Hematopoietic multipotent progenitor cell treated with erythropoietin and hydrocortisone succinate and interleukin-3 and kit ligand, for 6 days (in vitro differentiated cells): ENCODE measurements at regions not wholly inside any gene's neighbourhood (a gene's known extent, or its start where the extent isn't known, plus 50 kb on each side); places are given as distances from the start of the nearest gene placed in this dataset.
A peak's percentile ranks its signal among the peaks of the same experiment; 100 is the strongest.

Experiments
- DNase-seq: peaks from one replicate; pipeline ENCODE4 v3.0.0-alpha.2; 2015

DNA sequence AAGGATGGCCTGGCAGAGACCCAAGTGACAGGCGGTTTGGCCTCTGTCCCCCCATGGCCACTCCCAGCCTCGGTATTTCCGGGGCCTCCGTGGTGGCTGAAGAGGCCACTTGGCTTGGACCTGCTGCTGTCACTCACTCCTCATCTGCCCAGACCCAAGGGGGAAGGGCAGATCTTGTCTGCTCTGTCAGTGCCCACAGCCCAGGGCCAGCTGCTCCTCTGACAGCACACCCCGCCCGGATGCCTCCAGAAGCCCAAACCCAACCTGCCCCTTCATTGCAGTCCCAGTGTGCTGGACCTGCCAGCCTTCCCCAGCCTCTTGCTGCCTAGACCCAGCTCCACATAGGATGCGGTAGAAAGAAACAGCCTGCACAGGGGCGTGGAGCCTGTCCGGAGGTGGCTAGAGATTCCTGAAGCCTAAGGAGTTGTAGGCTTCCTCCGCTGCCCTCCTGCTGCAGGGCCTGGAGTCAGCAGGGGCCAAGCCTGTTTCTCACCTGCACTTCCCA is 52.0 kb downstream of the MAGEF1 start:
- DNase-seq: no peak

DNA sequence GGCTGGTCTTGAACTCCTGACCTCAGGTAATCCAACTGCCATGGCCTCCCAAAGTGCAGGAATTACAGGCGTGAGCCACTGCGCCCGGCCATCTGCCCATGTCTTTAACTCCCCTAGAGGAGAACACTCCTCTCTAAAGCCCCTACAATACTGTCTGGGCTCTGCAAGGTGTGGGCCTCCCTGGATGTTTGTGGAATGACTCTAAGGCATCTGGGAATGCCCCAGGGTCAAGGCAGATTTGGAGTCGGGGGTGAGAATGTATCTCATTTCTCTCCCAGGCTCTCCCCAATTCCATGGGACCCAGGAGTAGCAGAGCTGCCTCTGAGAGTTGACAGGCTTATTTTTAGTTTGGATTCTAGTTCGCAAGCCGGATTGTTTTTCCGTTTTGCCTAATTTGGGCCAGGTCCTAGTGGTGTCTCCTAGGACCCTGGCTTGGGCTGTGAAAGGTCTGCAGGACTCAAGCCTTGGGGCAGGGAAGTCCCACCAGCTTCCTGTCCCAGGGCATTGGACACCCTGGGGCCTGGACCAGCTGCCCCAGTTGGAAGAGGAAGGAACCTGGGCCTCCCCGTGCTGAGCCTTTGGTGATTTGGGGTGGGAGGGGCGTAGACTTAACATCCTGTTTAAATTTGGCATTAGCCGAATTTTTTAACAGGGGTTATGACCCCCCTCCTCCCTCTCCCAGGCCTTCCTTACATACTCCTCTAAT is 53.5 kb downstream of the MAGEF1 start:
- DNase-seq: no peak

DNA sequence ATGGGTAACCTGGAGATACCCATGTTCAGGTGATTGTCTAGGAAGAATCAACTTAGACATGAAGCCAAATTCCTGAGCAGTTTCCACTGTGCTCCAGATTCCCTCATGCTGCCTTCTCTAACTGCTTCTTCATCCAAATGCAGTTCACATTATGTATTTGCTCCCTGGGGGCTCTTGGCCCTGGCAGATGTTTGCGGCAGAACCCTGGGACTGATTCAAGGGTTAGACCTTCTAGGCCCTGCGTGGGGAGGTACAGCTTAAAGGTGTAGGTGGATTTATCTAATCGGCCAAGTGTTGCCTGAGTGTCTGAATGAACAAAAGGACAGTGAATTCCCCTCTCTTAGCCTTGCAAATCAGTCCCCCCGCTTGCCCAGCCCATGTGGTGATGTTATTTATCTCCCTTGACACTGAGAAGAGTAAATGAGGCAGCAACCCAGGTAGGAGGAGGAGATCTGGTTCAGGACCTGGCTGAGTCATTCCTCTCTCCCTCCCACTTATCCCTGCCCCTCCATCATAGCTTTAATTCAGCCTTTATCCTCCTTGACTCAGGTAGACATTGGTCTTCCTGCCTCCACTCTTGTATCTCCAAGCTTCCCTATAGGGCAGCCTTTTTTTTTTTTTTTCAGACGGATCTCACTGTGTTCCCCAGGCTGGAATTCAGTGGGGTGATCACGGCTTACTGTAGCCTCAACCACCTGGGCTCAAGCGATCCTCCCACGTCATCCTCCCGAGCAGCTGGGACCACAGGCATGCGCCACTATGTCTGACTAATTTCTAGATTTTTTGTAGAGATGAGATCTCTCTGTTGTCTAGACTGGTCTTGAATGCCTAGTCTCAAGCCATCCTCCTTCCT is 54.8 kb downstream of the MAGEF1 start:
- no peak for DNase-seq

DNA sequence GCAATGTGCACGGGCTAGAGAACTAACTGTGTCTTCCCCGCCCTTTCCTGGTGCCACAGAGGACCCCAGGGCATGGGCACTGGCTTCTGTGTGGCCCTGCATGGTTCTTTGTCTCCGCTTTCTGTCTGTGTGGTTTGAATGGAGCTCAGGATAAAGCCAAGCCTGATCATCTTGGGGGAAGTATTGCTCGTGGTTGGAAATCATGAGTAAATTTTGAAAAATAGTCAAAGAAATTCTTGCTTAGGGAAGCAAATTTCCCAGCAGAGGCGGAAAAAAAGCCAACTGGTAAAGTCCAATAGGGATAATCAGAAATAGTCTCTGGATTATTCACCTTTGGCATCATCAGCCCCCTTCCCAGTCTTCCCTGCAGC is 55.4 kb downstream of the MAGEF1 start:
- DNase-seq: no peak

DNA sequence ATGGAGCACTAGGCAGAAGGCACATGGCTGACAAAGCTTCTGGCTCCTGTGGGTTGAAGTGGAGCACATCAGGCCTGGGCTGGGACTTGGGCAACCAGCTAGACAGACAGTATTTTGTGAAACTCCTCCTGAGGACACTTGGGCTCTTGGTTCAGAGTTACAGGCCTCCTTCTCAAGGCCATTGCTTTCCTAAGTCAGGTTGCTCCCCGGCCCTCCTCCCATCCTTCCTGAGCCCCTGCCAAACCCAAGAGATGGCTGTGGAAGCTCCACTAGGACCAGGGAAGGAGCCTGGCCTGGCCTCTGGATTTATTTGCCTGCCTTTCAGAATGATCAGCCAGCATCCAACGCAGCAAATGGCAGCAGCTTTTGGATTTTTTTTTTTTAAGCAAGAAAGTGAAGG is 56.3 kb downstream of the MAGEF1 start:
- DNase-seq: no peak

DNA sequence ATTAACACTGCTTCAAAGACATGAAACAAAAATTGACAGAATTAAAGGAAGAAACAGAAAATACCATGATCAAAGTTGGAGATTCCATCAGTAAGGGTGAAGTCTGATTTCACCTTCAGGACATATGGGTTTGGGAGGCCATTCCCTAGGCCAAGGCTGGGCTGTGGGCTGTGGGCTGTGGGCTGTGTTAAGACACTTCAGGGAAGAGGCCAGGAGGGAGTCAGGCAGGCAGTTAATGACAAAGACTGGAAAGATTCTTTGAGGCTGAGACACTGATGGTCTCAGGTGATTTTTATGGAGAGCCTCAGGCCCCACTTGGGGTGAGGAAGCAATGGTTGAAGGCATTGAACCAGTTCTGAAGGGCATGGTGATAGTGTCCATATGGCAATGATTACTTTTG is 57.5 kb downstream of the MAGEF1 start:
- no peak for DNase-seq

DNA sequence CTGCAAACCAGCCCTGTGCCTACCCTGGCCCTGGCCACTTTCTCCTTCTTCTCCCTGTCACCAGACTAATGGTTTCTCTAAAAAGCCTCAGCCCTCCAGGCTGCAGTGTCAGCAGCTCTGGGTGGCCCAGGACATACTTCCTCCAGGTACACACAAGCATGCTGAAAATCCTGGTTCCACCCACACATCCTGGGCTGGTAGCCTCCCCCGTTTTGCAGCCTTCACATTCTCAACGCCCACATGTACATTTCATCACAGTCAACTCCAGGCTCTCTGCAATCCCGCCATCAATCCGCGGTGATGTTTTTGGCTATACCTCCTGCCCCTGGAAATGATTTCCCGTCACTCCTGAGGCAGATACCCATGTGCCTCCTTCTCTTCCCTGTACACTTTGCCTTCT is 59.4 kb downstream of the MAGEF1 start:
- no peak for DNase-seq

DNA sequence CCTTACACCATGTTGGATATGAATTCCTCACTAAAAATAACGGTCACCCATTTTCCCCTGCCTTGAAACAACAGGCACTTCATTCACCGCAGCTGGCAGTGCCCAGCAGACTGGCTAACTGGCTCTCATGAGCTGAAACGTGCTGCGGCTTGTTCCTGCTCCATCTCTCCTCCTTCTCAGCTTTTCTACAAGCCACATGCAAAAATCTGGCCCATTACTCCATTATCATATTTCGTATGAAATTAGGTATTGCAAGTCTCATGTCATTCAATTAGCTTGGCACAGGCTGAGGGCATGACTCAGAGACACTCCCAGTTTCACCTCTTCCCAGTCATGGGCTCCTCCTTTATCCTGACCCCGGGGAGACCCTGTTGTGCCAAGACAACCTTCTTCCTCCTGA is 60.0 kb downstream of the MAGEF1 start:
- no peak for DNase-seq

DNA sequence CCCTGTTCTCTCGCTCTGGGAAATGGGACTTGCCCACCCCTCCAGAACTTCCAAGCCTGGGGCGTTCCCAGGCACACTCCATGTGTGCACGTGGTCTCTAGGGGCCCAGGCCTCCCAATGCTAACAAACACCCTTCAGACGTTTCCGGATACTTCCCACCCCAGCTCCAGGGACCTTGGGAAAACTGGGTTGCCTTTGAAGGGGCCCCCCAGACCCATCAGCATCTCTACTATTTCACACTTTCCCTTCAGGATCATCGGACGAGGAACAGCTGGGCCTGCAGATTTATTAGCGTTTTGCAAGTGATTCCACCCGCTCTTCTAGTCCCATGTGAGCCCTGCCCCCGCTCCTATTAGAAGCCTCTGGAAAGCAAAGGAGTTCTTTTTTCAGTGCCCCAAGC is 63.2 kb downstream of the MAGEF1 start:
- no peak for DNase-seq

DNA sequence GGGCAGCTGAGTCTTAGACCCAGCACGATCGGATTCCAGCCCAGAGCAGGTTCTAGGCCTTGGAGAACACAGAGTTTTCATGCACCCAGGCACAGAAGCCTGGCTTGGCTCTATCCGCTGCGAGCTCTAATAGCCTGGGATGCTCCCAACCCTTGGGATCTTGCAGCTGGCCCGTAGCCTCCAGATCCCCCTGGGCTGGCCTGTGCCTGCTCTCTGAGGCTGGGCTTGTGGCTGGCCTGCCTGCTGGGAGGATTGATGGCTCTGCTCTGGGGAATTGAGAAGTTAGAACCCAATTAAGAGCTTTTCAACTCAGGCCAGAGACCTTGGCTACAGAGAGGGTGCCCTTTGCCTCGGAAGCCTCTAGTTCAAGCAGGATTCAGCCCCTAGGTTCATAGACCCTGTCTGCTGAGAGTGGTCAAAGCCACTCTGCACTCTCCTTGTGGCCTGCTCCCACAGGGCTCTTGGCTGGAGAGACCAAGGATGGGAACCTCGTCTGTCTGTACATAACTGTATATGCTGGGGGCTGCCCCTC is 64.4 kb downstream of the MAGEF1 start:
- no peak for DNase-seq

DNA sequence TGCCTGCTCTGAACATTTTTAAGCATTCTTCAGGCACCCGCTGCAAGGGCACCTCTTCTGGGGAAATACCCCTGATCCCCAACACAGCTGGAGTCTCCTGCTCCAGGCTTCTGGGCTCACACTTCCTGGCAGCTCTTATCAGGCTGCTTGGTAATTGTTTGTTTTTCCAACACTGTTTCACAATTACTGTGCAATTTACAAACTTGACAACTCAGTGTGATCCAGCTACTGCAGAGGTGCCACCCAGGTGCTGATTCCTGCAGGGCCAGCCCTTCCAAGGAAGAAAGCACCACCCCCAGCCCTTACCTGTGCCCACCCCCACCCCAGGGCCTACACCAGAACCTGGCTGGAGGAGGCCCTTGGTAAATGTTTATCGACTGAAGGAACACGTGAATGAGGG is 66.5 kb downstream of the MAGEF1 start:
- no peak for DNase-seq

DNA sequence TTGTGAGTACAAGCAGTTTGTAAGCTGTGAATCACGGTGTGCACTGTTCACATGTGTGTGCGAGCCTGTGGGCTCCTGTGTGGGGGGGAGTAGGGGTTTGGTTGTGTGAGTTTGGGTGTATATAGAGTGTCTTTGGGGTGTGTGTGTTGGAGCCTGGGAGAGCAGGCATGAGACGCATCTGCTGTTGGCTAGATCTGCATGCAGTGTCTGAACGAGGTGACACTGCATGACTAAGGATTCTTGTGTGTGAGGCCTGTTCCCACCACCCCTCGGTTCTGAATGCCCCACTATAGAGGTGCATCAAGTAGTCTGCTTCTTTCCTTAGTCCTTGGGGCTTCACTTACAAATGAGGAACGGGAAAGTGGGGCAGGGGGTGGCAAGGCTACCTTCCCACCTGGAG is 68.4 kb downstream of the MAGEF1 start:
- DNase-seq: no peak

DNA sequence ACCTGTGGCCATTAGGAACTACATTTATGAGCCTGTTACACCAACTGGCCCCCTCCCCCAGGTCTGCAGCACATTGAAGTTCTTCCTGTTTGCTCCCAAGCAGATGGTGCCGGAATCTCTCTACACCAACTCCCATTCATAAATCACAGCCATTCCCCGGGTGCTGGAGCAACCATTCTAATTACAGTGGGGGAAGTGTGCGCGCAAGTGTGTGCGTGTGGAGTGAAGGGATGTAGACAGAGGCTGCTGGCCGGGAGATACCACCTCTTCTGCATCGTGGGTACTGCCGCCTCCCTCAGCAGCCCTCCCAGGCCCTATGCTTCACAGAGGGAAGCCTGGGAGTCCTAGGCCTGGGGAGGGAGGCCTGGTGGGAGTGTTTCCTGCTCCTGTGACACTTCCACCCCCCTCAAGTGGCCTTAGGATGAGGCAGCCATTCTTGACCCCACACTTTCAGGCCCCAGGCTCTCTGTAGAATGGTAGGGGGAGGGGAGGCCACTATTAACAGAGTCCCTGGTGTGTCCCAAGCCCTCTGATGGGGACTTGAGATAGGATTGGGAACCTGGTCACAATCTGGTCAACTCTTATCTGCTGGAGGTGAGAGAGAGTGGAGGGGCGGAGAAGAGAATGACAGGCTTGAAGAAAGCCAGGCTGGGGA is 69.1 kb downstream of the MAGEF1 start:
- DNase-seq: no peak

DNA sequence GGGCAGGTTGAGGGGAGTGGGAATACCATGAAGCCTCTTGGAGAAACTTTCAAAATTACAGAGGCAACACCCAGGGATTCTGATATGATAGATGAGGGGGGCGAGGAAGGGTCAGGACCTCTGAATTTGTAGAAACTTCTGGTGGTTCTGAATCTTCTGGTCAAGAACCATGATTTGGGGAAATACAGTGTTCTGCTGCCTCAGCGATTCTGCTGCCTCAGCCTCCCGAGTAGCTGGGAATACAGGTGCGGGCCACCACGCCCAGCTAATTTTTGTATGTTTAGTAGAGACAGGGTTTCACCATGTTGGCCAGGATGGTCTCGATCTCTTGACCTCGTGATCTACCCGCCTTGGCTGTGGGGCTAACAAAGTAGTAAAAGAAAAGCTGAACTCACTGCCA is 70.4 kb downstream of the MAGEF1 start:
- DNase-seq: no peak

DNA sequence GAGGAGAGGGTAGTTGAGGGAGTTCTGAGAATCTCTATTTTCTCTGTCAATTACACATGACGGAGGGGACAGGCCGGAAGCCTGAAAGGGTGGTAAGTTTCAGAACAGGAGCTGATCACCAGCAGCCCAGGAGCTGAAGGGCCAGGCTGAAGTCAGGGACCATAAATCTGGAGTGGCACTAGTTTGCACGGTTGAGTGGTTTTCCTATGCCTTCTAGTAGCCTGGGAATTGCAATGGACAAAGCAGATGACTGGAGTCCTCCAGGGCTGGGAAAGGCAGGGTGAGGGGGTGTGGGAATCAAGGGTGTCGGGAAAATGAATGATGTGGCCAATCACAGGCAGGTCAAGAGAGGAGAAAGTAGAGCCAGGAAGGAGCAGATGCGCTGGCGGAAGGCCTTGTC is 72.5 kb downstream of the MAGEF1 start:
- DNase-seq: no peak

DNA sequence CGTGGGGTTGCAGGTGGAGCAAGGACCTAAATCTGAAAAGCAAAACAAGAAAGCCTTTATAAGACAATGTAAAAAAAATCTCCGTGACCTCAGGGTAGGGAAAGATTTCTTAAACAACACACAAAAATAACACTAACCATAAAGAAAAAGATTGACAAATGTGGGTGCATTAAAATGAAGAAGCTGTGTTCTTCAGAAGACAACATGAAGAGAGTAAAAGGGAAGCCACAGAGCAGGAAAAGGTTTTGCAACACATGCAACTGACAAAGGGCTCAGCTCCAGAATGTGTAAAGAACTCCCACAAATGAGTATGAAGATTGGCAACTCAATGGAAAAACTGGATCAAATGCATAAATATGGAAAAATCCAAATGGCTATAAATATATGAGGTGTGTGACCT is 74.2 kb downstream of the MAGEF1 start:
- DNase-seq: peak; percentile 63

DNA sequence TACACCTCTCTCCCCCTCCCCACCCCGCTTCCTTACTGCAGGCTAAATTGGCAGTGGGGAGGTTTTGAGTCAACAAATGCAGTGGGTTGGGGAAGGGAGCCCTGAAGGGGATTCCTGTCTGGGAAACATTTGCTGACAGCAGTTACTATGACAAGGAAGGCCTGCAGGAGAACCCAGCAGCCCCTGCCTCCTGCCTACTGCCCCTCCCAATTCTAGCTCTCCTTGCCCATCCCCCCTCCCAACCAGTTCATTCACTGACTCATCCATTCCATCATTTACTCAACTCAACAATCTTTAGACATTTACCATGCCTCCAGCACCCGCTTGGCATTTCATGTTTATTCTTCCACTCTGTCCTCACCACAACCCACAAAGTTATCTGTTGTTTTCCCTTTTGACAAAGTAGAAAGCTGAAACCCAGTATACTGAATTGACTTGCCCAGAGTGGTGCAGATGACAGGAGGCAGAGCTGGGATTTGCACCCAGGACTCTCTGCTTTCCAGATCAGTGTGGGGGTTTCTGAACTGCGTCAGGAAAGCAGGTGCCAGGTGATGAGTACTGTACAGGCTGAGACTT is 75.0 kb downstream of the MAGEF1 start:
- DNase-seq: peak; percentile 36

DNA sequence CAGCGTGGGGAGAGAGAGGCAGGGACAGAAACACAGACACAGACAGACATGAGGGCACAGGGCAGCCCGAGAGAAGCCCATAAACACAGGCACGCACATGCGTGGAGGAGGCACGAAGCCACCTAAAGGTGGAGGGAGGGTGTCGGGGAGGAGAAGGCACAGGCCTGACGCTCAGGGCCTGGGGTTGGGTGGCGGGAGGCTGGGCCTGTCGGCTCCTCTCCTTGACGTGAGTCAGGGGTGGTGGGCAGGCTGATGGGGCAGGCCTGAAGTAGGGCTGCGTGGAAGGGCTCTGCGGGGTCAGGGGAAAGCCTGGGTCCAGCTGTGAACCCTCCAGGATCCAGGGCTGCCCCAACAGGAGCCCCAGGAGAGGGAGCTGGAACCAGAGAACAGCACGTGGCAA is 74.2 kb downstream of the EPHB3 start:
- no peak for DNase-seq

DNA sequence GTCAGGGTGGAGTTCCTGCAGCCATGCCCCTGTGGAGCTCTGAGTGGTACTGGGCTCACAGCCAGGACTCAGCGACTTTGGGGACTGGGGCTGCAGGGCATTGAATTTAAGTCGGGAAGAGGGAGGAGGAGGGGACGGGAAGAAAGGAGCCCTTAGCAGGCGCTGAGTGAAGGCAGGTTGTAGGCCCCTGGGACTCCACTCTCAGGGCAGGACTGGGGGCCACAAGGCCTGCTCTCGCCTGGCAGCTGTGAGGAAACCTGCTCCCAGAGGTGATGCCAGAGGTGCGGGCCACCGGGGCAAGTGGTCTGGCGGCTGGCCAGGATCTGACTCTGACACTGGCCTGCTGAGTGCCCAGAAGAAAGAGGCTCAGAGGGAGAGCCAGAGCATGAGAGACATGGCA is 73.5 kb downstream of the EPHB3 start:
- DNase-seq: no peak

DNA sequence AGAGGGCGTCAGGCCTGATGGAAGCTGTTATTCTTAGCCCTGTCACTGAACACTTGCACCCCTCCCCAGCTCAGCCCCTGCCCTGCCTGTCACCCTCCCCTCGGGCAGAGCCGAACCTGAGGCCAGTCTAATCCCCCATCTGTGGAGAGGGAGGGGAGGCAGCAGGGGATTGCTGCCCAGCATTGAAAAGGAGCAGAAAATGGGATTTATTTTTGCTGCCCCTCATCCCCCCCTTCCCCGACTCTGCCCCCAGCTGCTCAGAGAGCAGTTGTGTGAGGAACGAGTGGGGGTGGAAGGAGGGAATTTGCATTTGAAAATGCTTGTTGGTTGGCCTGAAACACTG is 71.6 kb downstream of the EPHB3 start:
- DNase-seq: no peak

DNA sequence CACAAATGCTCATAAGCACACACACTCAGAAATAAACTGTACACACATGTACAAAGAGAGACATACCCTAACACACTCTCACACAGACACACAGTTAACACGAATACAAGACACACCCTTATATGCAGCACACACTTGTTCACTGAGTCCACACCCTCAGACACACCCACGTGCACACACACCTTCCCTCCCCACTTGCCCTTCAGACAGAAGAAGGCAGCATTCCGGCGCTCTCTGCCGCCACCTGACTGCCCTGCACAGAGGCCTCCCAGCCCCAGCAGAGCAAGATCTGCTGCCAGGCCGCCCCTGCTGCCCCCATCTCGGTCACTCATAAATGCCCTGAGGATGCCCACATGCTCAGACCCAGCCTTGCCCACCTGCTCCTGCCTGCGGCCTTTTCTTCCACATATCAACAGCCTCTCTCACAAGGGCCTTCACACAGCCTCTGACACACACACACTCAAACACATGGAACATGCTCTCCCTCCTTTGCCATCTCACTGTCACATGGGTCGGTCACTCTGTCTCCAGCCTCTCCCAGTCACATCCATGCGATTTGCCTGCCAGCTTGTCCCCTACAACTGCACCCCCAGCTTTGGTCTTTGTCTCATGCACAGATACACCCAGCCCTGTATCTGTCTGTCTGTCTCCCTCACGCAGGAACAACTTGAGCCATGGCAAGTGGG is 71.1 kb downstream of the EPHB3 start:
- no peak for DNase-seq
